Right lobe of liver (tissue), 6 donors: ENCODE measurements at regions not wholly inside any gene's neighbourhood (a gene's known extent, or its start where the extent isn't known, plus 50 kb on each side); places are given as distances from the start of the nearest gene placed in this dataset.

ENCODE experiments used
- ATAC-seq, 4 donors: fragments of 200-7000 bp; cut with Tn5 transposase; one replicate each; pipeline ENCODE4 v1.9.1; 2020; ENCODE audit warnings: mild to moderate bottlenecking in 4 of 4, moderate library complexity in 4 of 4
- DNase-seq, 3 donors: peaks; one replicate each; pipeline ENCODE4 v3.0.0-alpha.2; 2020
- H3K27ac ChIP-seq, 3 donors: fragments of 200-600 bp; one replicate each; pipeline ENCODE4 v1.8.0; 2022
- H3K27me3 ChIP-seq, 2 donors: fragments of 200-600 bp; one replicate each; pipeline ENCODE4 v1.8.0; 2022
- H3K36me3 ChIP-seq, 4 donors: fragments of 200-600 bp; sonication (generic) in 1 of 4; one replicate each; pipeline versions ENCODE4 v1.5.1 to v1.8.0; 2017 to 2022; ENCODE audit warnings: control low read depth in 1 of 4
- H3K4me1 ChIP-seq, 4 donors: fragments of 200-600 bp; sonication (generic) in 1 of 4; one replicate each; pipeline versions ENCODE4 v1.5.1 to v1.8.0; 2017 to 2022; ENCODE audit warnings: control low read depth in 1 of 4
- H3K4me3 ChIP-seq, 3 donors: fragments of 200-600 bp; one replicate each; pipeline ENCODE4 v1.8.0; 2022
- H3K9me3 ChIP-seq, 4 donors: fragments of 200-600 bp; sonication (generic) in 1 of 4; one replicate each; pipeline versions ENCODE4 v1.5.1 to v1.8.0; 2017 to 2022; ENCODE audit warnings: control low read depth in 1 of 4
- POLR2A ChIP-seq: fragments of 450-650 bp; IDR thresholded peaks from one replicate; pipeline ENCODE4 v1.6.1; 2017; ENCODE audit warnings: antibody characterized with exemption, mild to moderate bottlenecking
- WGBS: methylation state at CpG from one replicate; pipeline ENCODE4 v1.1.6; 2018; ENCODE audit warnings: low coverage, low lambda C conversion rate; ENCODE audit not compliant: insufficient coverage; ENCODE audit errors: missing lambda C conversion rate; 5-methylcytosine and 5-hydroxymethylcytosine counted together
- intact Hi-C, 2 donors: fragments of 100-400 bp; cut with DNase I; formaldehyde crosslinking; loops; one replicate each; pipeline versions ENCODE4 v1.11.2 to v1.14.1; 2022
- TF ChIP-seq, protein P1 (sequence below), 4 donors: fragments of 200-600 bp in 3 of 4; fragments of 450-650 bp in 1 of 4; IDR thresholded peaks; one replicate each; pipeline versions ENCODE4 v1.5.1 to v1.8.0; 2016 to 2022; ENCODE audit warnings: antibody characterized with exemption in 4 of 4, mild to moderate bottlenecking in 2 of 4
- donor health status: DM: no; HTN: yes; CAD: no.
- donor health status: DM: no; HTN: no; CAD: no.
- donor health status: DM: no; HTN: no; CAD: no.
- donor health status: DM: no; HTN: yes; CAD: no.
- donor health status: DM: no; HTN: yes; CAD: no.

GRCh38 chr12:58131986-58132755, 190.8 kb downstream of the ATP23 start:
- Histone ChIP-seq H3K36me3 (no peaks in the 10 kb centered on the region), H3K9me3 (no peaks in the 10 kb centered on the region), H3K27me3 (no peaks in the 10 kb centered on the region), H3K4me1 (no peaks in the 10 kb centered on the region), H3K27ac (no peak overlapping the region), H3K4me3 (no peak overlapping the region)
- DNase-seq (no peak), ATAC-seq (no peak)
- 65% methylated on average over 5 of the region's 5 CpGs for WGBS
- no peak for TF ChIP-seq POLR2A
- TF ChIP-seq, protein P1, sequence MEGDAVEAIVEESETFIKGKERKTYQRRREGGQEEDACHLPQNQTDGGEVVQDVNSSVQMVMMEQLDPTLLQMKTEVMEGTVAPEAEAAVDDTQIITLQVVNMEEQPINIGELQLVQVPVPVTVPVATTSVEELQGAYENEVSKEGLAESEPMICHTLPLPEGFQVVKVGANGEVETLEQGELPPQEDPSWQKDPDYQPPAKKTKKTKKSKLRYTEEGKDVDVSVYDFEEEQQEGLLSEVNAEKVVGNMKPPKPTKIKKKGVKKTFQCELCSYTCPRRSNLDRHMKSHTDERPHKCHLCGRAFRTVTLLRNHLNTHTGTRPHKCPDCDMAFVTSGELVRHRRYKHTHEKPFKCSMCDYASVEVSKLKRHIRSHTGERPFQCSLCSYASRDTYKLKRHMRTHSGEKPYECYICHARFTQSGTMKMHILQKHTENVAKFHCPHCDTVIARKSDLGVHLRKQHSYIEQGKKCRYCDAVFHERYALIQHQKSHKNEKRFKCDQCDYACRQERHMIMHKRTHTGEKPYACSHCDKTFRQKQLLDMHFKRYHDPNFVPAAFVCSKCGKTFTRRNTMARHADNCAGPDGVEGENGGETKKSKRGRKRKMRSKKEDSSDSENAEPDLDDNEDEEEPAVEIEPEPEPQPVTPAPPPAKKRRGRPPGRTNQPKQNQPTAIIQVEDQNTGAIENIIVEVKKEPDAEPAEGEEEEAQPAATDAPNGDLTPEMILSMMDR (IDR thresholded peaks at IDR 0.05): no peak
- intact Hi-C loops: no loop called here

GRCh38 chr12:58138424-58138823, 197.1 kb downstream of the ATP23 start:
- no peak for DNase-seq
- no peaks in the 10 kb centered on the region for H3K36me3 ChIP-seq
- H3K27ac ChIP-seq: no peak overlapping the region
- TF ChIP-seq POLR2A: no peak
- TF ChIP-seq, protein P1 (IDR thresholded peaks at IDR 0.05): no peak
- WGBS: 21% methylated on average over 2 of the region's 2 CpGs
- no peak for ATAC-seq
- no peaks in the 10 kb centered on the region for H3K4me1 ChIP-seq
- H3K9me3 ChIP-seq: no peaks in the 10 kb centered on the region
- no peak overlapping the region for H3K4me3 ChIP-seq
- intact Hi-C loops: no loop called here
- H3K27me3 ChIP-seq: no peaks in the 10 kb centered on the region

DNA sequence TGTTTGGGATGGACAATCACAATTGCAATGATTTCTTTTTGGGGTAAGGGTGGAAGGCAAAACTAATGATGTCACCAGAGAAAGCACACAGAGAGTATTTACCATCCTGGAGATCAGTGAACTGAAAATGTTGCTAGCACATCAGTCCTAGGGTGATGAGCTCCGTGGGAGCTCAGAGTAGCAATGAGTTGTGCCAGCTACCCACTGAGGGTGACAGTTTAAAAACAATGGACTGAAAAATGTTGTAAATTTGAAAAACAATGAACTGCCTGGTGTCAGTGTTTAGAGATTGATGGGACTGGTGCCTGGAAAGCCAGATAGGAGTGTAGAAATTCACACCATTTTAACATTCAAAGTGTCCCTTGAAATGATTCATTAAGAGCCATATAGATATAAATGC, 198.5 kb downstream of the ATP23 start:
- ATAC-seq (no peak), DNase-seq (no peak)
- intact Hi-C loops: no loop called here
- no peak overlapping the region for H3K4me3 ChIP-seq
- H3K4me1 ChIP-seq: no peaks in the 10 kb centered on the region
- H3K27me3 ChIP-seq: no peaks in the 10 kb centered on the region
- TF ChIP-seq, protein P1 (IDR thresholded peaks at IDR 0.05): no peak
- TF ChIP-seq POLR2A: no peak
- no peaks in the 10 kb centered on the region for H3K36me3 ChIP-seq
- H3K9me3 ChIP-seq: no peaks in the 10 kb centered on the region
- no peak overlapping the region for H3K27ac ChIP-seq
- WGBS: 0% methylated on average over 1 of the region's 1 CpG

DNA sequence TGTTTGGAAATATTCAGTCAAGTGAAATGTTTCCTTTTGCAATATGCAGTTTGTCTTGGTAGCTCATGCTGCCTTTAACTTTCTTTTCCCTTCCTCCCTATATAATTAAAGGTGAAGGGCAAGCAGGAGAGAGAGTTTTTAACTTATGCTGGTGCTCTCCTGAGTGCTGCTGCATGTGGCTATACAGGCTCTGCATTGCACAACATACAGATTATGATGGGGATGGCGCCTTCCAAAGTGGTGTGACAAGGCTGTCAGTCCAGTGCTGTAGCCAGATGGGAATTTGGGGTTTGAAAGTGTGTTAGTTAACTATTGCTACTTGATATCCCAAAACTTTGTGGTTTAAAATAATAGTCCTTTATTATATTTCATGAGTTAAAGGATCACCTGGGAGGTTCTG, 199.0 kb downstream of the ATP23 start:
- Histone ChIP-seq H3K27ac (no peak overlapping the region), H3K27me3 (no peaks in the 10 kb centered on the region), H3K9me3 (no peaks in the 10 kb centered on the region), H3K36me3 (no peaks in the 10 kb centered on the region), H3K4me3 (no peak overlapping the region), H3K4me1 (no peaks in the 10 kb centered on the region)
- TF ChIP-seq, protein P1 (IDR thresholded peaks at IDR 0.05): no peak
- no peak for TF ChIP-seq POLR2A
- 63% methylated on average over 1 of the region's 1 CpG for WGBS
- DNase-seq (no peak), ATAC-seq (no peak)
- intact Hi-C loops: no loop called here
